ENCODE measurements at regions not wholly inside any gene's neighbourhood (a gene's known extent, or its start where the extent isn't known, plus 50 kb on each side); places are given as distances from the start of the nearest gene placed in this dataset.

GRCh38 chr1:239204401-239204800, 182.0 kb upstream of the CHRM3 start:
- H3K27me3 ChIP-seq: no peaks in the 10 kb centered on the region
- no peak for TF ChIP-seq POLR2A (IDR thresholded peaks at IDR 0.05)
- TF ChIP-seq, protein P1, sequence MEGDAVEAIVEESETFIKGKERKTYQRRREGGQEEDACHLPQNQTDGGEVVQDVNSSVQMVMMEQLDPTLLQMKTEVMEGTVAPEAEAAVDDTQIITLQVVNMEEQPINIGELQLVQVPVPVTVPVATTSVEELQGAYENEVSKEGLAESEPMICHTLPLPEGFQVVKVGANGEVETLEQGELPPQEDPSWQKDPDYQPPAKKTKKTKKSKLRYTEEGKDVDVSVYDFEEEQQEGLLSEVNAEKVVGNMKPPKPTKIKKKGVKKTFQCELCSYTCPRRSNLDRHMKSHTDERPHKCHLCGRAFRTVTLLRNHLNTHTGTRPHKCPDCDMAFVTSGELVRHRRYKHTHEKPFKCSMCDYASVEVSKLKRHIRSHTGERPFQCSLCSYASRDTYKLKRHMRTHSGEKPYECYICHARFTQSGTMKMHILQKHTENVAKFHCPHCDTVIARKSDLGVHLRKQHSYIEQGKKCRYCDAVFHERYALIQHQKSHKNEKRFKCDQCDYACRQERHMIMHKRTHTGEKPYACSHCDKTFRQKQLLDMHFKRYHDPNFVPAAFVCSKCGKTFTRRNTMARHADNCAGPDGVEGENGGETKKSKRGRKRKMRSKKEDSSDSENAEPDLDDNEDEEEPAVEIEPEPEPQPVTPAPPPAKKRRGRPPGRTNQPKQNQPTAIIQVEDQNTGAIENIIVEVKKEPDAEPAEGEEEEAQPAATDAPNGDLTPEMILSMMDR (IDR thresholded peaks at IDR 0.05): no peak
- no peak overlapping the region for H3K27ac ChIP-seq
- no peaks in the 10 kb centered on the region for H3K4me1 ChIP-seq
- no peaks in the 10 kb centered on the region for H3K36me3 ChIP-seq
- no peak overlapping the region for H3K4me3 ChIP-seq
- DNase-seq: no peak
- H3K9me3 ChIP-seq: no peaks in the 10 kb centered on the region

GRCh38 chr1:239197871-239198270, 188.5 kb upstream of the CHRM3 start:
- H3K27ac ChIP-seq: no peak overlapping the region
- H3K27me3 ChIP-seq: no peaks in the 10 kb centered on the region
- no peaks in the 10 kb centered on the region for H3K4me1 ChIP-seq
- no peak for DNase-seq
- no peaks in the 10 kb centered on the region for H3K36me3 ChIP-seq
- no peak overlapping the region for H3K4me3 ChIP-seq
- H3K9me3 ChIP-seq: no peaks in the 10 kb centered on the region
- TF ChIP-seq, protein P1 (IDR thresholded peaks at IDR 0.05): no peak
- TF ChIP-seq POLR2A (IDR thresholded peaks at IDR 0.05): no peak

DNA sequence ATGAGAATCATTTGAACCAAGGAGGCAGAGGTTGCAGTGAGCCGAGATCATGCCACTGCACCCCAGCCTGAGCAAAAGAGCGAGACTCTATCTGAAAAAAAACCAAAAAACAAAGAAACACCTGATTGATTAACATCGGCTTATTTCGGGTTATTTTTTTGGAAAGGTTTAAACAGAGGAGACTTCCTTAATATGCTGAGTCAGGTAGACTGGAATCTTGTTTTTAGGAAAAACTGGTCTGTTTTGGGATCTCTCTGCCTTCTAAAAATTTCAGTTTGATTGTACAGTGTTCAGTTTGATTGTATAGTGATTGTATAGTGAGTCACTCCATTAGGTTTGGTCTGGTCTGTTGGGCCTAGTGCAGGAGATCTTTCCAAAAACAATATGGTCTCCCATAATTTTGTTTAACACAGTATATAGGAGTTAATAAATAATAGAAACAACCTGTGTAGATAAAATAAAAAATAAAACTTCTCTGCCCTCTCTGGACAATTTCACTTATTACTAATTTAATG, 196.3 kb upstream of the CHRM3 start:
- no peak for DNase-seq
- TF ChIP-seq, protein P1 (IDR thresholded peaks at IDR 0.05): no peak
- no peak for TF ChIP-seq POLR2A (IDR thresholded peaks at IDR 0.05)
- H3K4me3 ChIP-seq: no peak overlapping the region
- H3K27ac ChIP-seq: no peak overlapping the region
- H3K36me3 ChIP-seq: no peaks in the 10 kb centered on the region
- H3K27me3 ChIP-seq: no peaks in the 10 kb centered on the region
- no peaks in the 10 kb centered on the region for H3K9me3 ChIP-seq
- H3K4me1 ChIP-seq: no peaks in the 10 kb centered on the region

DNA sequence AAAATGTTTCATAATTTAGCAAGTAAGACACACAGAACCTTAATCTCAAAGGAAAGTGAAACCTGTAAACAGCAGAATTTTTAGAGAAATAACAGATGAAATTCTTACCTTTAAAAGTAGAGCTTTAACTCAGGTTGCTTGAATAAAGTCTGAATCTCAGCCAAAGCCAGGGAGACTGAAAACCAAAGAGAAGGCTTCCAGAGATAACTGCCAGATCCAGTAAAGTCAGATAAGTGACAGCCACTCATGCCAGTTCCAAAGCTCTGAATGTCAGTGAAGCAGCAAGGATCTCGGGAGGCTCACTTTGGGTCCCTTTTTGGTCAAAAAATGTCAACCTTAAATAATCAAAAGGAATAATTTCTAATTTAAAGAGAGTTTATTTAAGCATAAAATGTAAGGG, 199.9 kb upstream of the CHRM3 start:
- Histone ChIP-seq H3K27ac (no peak overlapping the region), H3K9me3 (no peaks in the 10 kb centered on the region), H3K4me1 (no peaks in the 10 kb centered on the region), H3K27me3 (no peaks in the 10 kb centered on the region), H3K4me3 (no peak overlapping the region), H3K36me3 (no peaks in the 10 kb centered on the region)
- TF ChIP-seq, protein P1 (IDR thresholded peaks at IDR 0.05): no peak
- TF ChIP-seq POLR2A (IDR thresholded peaks at IDR 0.05): no peak
- no peak for DNase-seq

- TF ChIP-seq, protein P1 (IDR thresholded peaks at IDR 0.05): no peak
- no peak for TF ChIP-seq POLR2A (IDR thresholded peaks at IDR 0.05)
- Histone ChIP-seq H3K27me3 (no peaks in the 10 kb centered on the region), H3K27ac (no peak overlapping the region), H3K4me1 (no peaks in the 10 kb centered on the region), H3K4me3 (no peak overlapping the region), H3K36me3 (no peaks in the 10 kb centered on the region), H3K9me3 (no peaks in the 10 kb centered on the region)
- no peak for DNase-seq
These were observed 201.1 kb upstream of the CHRM3 start for GRCh38 chr1:239185245-239185619.
